ENCODE measurements at regions not wholly inside any gene's neighbourhood (a gene's known extent, or its start where the extent isn't known, plus 50 kb on each side); places are given as distances from the start of the nearest gene placed in this dataset.

DNA sequence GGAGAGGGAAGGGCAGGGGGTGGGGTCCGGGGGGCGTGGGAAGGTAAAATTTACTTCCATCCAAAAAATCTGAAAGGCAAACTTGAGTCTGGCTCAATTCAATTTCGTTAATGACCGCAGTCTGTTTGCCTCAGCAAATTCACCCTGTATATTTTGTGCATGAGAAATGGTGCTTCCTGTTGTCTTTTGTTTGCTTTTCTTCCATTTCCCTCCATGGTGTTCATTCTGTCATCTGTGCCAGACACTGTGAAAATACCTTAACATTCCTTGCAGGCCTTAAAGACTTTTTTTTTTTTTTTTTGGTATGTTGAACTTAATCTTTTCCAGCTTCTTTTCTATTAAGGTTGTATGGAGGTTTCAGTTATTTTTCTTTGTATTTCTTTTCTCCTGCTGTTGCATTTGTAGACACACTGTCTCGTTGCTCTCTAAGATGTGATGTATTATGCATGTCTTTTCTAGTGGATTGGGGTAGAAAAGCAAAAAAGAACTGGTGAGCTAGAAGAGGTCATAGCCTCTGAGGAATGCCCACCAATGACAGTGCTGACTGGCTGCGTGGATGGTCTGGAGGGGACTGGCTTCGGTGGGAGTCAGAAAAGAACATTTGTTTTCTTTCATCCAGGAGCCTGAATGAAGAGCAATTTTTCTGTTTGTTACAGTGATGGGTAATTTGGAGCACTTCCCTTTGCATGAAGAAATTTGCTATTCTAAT, 585.0 kb upstream of the MAP3K7 start:
- no peak overlapping the region for H3K4me3 ChIP-seq
- no peak for DNase-seq (ENCODE audit: low spot score)
- TF ChIP-seq, protein P1, sequence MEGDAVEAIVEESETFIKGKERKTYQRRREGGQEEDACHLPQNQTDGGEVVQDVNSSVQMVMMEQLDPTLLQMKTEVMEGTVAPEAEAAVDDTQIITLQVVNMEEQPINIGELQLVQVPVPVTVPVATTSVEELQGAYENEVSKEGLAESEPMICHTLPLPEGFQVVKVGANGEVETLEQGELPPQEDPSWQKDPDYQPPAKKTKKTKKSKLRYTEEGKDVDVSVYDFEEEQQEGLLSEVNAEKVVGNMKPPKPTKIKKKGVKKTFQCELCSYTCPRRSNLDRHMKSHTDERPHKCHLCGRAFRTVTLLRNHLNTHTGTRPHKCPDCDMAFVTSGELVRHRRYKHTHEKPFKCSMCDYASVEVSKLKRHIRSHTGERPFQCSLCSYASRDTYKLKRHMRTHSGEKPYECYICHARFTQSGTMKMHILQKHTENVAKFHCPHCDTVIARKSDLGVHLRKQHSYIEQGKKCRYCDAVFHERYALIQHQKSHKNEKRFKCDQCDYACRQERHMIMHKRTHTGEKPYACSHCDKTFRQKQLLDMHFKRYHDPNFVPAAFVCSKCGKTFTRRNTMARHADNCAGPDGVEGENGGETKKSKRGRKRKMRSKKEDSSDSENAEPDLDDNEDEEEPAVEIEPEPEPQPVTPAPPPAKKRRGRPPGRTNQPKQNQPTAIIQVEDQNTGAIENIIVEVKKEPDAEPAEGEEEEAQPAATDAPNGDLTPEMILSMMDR (IDR thresholded peaks at IDR 0.05), result no peak
- H3K27ac ChIP-seq, result no peak overlapping the region

DNA sequence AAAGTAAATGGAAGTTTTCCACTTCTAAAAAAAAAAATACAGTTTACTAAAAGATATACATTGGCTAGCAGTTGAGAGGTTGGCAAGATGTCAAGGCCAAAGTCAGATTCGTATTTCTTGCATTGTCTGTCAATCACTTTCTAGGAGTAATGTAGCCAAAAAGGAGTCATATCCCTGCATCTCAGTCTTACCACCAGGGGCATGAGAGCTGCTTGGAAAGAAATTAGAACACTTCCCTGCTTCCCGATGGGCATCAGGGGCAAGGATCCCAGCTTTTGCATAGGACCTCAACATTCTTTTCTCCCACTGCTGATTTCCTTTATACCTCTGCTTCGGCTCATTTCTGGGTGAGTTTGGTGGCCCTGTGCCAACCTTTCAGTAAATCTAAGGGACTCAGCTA, 581.0 kb upstream of the MAP3K7 start:
- DNase-seq (ENCODE audit: low spot score), result no peak
- H3K4me3 ChIP-seq, result no peak overlapping the region
- no peak overlapping the region for H3K27ac ChIP-seq
- TF ChIP-seq, protein P1 (IDR thresholded peaks at IDR 0.05), result no peak

DNA sequence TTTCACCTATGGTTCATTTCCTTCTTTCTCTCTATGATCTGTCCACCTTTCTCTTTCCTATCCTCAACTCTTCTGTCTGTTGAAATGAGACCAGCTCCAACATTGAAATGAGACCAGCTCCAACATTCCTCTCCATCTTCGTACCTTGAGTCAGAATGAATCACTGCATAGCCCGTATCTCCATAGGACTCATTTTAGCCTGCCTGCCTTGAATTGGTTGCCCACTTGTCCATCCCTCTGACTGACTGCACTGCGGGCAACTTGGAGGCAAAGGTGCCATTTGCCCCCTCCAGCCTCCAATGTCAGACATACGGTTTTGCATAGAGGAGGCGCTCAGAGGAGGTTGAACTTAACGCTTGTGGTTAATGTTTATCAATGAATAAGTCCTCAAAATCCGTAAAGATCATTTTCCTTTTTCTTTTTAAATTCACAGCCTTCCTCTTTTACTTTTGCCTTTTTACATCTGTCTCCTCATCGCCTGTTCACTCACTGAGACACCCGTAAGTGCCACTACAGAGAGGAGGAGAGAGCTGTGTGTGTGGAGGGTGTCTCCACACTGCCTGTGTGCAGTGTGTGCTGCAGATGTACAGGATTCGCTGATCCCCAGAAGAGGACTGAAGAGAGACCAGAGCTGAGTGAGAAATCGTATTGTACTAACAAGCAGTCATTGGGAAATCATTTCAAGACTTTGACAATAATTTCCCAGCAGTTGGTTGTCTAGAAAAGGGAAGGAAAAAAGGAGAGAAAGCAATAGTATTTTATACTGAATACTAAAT, 579.6 kb upstream of the MAP3K7 start:
- TF ChIP-seq, protein P1 (IDR thresholded peaks at IDR 0.05), result no peak
- no peak for DNase-seq (ENCODE audit: low spot score)

DNA sequence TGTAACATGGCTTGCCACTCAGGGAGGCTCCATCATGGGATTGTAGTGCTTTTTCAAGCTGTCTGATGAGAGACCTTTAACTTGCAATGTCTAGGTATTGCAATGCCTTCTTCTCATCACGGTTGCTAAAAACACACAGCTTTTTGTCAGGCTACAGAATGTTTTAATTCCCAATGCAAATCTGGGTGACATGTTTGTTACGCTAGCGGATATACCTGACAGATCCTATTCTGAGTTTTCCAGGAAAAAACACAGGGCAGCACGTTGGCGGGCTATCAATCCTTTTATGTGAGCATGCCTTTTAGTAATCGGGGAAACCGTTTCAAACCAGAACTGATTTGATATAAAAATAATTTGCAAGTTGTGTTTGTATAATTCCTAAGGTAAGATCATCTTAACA, 577.2 kb upstream of the MAP3K7 start:
- no peak for DNase-seq (ENCODE audit: low spot score)
- TF ChIP-seq, protein P1 (IDR thresholded peaks at IDR 0.05), result no peak
- Histone ChIP-seq H3K27ac (no peak overlapping the region), H3K4me3 (no peak overlapping the region)

More for the DNA sequence above, 579.6 kb upstream of the MAP3K7 start:
- Histone ChIP-seq H3K4me3 (no peak overlapping the region), H3K27ac (no peak overlapping the region)

DNA sequence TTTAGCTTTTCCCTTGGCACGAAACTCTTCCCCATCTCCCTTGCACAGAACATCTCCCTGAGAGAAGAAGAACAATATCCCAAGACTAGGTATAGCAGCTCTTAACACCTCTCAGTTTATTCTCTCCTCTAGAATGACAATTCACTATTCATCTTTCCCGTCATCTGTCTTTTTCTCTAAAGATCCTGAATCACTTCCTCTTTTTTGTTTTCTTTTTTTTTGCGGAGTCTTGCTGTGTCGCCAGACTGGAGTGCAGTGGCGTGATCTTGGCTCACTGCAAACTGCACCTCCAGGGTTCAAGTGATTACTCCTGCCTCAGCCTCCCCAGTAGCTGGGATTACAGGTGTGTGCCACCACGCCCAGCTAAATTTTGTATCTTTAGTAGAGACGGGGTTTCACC, 574.4 kb upstream of the MAP3K7 start:
- no peak for DNase-seq (ENCODE audit: low spot score)

DNA sequence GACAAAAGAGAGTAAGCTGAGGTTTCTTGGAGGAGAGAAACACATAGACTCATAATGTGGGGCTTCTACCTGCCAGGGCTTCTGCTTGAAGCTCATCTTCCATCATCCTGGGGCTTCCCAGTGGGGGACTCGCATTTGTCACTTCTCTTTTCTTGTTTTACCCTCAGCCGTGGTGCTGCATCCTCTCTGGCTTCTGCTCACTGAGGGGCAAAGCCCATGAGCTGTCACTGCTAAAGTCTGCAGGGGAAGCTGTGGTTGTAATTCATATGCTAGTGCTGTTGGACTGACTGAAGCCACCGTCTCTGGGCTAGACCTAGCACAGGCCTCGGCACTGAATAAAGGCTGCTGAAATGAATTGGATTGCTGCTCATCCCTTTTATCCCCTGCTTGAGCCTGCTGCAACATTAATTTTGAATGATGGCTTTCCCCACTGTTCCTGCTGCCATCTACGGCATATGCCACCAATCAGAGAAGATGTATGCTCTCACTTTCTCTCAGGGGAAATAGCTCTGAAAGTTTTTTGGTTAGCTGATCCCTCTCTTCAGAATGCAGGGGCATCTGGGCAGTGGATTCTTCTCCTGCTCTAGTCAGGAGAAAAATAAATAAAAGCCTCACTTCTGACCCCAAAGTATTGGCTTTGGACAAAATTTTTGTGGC, 568.4 kb upstream of the MAP3K7 start:
- no peak overlapping the region for H3K4me3 ChIP-seq
- no peak overlapping the region for H3K27ac ChIP-seq
- TF ChIP-seq, protein P1 (IDR thresholded peaks at IDR 0.05), result no peak
- no peak for DNase-seq (ENCODE audit: low spot score)

More for the DNA sequence above, 574.4 kb upstream of the MAP3K7 start:
- H3K4me3 ChIP-seq, result no peak overlapping the region
- TF ChIP-seq, protein P1 (IDR thresholded peaks at IDR 0.05), result no peak
- no peak overlapping the region for H3K27ac ChIP-seq
